ENCODE measurements at regions not wholly inside any gene's neighbourhood (a gene's known extent, or its start where the extent isn't known, plus 50 kb on each side); places are given as distances from the start of the nearest gene placed in this dataset.
"Not testable (repeated sequence)": the region's sequence is repeated elsewhere in the genome, so short reads cannot be mapped to it uniquely, and the experiment has no call there.

DNA sequence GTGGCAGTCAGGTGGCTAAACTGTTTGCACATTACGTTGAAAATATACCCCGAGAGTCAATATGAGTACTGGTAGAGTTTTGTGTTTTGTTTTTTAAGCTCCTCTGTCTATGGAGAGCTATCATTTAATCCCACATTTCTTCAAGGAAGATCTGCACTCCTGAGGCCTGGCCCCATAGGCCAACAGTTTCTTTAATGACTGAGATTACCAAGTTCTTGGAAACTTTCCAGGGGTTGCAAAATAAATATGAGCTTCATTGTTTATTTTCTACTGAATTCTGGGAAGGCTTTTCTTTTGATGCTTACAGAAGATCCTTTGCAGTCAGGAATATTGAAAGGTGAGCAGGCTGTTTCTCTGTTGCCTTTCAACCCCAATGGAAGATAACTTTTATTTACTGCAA, 452.0 kb downstream of the JRKL start:
- no peaks in the 10 kb centered on the region for H3K36me3 ChIP-seq
- no peak for ATAC-seq
- no peak for DNase-seq
- no peaks in the 10 kb centered on the region for H3K9me3 ChIP-seq
- H3K27ac ChIP-seq, result no peak overlapping the region
- no peaks in the 10 kb centered on the region for H3K4me1 ChIP-seq
- TF ChIP-seq, protein P1, sequence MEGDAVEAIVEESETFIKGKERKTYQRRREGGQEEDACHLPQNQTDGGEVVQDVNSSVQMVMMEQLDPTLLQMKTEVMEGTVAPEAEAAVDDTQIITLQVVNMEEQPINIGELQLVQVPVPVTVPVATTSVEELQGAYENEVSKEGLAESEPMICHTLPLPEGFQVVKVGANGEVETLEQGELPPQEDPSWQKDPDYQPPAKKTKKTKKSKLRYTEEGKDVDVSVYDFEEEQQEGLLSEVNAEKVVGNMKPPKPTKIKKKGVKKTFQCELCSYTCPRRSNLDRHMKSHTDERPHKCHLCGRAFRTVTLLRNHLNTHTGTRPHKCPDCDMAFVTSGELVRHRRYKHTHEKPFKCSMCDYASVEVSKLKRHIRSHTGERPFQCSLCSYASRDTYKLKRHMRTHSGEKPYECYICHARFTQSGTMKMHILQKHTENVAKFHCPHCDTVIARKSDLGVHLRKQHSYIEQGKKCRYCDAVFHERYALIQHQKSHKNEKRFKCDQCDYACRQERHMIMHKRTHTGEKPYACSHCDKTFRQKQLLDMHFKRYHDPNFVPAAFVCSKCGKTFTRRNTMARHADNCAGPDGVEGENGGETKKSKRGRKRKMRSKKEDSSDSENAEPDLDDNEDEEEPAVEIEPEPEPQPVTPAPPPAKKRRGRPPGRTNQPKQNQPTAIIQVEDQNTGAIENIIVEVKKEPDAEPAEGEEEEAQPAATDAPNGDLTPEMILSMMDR (IDR thresholded peaks at IDR 0.05), result no peak
- no peak overlapping the region for H3K4me3 ChIP-seq
- intact Hi-C loops (cut with DNase I), result no loop called here
- no peaks in the 10 kb centered on the region for H3K27me3 ChIP-seq

DNA sequence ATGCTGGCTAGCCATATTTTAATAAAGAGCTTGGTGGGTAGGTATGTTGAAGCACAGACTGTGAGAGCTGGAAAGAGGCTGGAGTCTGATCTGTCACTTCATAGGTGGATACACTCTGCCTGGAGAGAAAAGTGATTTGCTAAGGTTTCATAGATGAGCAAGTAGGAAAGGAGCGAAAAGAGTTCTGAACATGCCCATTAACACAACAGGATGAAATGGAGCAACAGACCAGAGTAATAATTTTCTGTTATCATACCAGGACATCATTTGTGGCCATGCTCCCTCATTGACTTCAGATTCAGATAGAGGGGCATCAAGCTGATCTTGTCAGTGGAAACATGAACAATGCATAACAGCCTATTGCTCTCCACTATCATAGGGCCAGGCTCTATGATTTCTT, 452.9 kb downstream of the JRKL start:
- Histone ChIP-seq H3K9me3 (no peaks in the 10 kb centered on the region), H3K4me1 (no peaks in the 10 kb centered on the region), H3K36me3 (no peaks in the 10 kb centered on the region), H3K4me3 (no peak overlapping the region), H3K27ac (no peak overlapping the region), H3K27me3 (no peaks in the 10 kb centered on the region)
- no peak for DNase-seq
- TF ChIP-seq, protein P1 (IDR thresholded peaks at IDR 0.05), result no peak
- ATAC-seq, result no peak
- intact Hi-C loops (cut with DNase I), result no loop called here

DNA sequence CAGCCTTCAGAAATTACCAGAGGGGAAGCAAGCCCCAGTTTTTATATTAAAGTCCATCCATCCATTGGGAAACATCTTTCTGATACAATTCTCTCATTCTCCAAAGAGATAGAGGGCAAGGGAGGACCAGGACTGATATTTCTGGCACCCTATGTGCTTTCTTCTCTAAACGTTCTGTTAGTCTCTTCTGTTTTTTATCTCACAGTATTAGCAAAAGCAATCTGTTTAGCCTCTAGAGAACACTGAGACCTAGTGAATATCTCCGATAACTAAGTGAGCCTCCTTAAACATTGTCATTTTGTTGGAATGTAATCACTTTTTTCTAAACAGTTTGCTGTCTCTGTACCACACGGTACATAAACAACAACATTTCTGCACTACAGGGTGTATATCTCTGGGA, 464.6 kb downstream of the JRKL start:
- no peak for ATAC-seq
- no peaks in the 10 kb centered on the region for H3K27me3 ChIP-seq
- DNase-seq, result no peak
- intact Hi-C loops (cut with DNase I), result no loop called here
- TF ChIP-seq, protein P1 (IDR thresholded peaks at IDR 0.05), result no peak
- no peak overlapping the region for H3K4me3 ChIP-seq
- no peaks in the 10 kb centered on the region for H3K4me1 ChIP-seq
- H3K36me3 ChIP-seq, result no peaks in the 10 kb centered on the region
- no peak overlapping the region for H3K27ac ChIP-seq
- no peaks in the 10 kb centered on the region for H3K9me3 ChIP-seq

DNA sequence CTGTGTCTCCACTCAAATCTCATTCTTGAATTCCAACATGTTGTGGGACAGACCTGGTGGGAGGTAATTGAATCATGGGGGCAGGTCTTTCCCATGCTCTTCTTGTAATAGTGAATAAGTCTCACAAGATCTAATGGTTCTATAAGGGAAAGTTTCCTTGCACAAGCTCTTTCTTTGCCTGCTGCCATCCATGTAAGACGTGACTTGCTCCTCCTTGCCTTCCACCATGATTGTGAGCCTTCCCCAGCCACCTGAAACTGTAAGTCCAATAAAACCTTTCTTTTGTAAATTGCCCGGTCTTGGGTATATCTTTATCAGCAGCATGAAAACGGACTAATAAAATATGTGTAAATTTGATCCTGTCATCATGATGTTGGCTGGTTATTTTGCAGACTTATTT, 471.9 kb downstream of the JRKL start:
- intact Hi-C loops (cut with DNase I); H3K27ac ChIP-seq: not testable (repeated sequence)

DNA sequence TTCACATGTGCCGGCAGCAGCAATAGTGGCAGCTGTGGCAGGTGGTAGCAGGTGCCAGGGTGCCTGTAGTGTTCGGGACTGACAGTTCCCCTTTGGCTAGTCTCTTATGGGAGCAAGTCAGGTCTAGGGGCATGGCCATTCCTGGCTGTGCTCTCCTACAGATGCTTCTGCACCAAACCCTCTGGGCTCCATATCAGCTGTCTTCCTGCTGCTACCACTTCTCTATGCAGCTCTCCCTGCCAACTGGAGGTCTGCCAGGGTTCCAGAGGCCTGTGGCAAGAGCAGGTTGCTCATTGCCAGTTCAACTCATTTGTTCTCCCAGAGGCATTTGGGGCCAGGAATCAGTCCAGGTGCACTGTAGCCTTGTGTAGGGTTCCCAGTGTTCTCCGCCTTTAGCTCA, 473.7 kb downstream of the JRKL start:
- Histone ChIP-seq H3K9me3 (no peaks in the 10 kb centered on the region), H3K27ac (no peak overlapping the region), H3K27me3 (no peaks in the 10 kb centered on the region), H3K4me3 (no peak overlapping the region), H3K36me3 (no peaks in the 10 kb centered on the region), H3K4me1 (no peaks in the 10 kb centered on the region)
- ATAC-seq, result no peak
- intact Hi-C loops (cut with DNase I), result no loop called here
- TF ChIP-seq, protein P1 (IDR thresholded peaks at IDR 0.05), result no peak
- no peak for DNase-seq

More for the DNA sequence above, 471.9 kb downstream of the JRKL start:
- H3K4me1 ChIP-seq, H3K27me3 ChIP-seq, H3K9me3 ChIP-seq, DNase-seq, H3K36me3 ChIP-seq, H3K4me3 ChIP-seq, ATAC-seq: not testable (repeated sequence)

DNA sequence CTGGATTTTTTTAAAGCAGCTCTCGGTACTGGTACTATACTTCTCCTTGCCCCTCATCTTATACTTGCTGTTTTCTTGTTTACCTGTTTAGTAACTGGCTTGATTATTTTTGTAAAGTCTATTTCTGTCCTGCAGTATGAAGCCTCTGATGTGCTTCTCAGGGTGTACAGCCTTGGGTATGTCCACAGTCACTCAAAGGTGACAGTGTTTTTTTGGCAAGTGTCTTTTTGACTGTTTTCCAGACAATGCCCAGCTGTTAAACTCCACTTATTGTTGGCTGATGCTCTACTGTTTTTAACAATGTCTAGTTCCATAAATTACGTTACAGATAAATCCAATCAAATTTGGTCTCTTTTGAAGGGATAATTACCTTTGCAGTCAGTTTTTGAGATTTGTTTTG, 475.2 kb downstream of the JRKL start:
- Histone ChIP-seq H3K27ac (no peak overlapping the region), H3K4me3 (no peak overlapping the region), H3K4me1 (no peaks in the 10 kb centered on the region), H3K36me3 (no peaks in the 10 kb centered on the region), H3K9me3 (no peaks in the 10 kb centered on the region), H3K27me3 (no peaks in the 10 kb centered on the region)
- intact Hi-C loops (cut with DNase I), result no loop called here
- ATAC-seq (no peak), DNase-seq (no peak)
- TF ChIP-seq, protein P1 (IDR thresholded peaks at IDR 0.05), result no peak

Measured in upper lobe of right lung (tissue), 1 donor.